HG02588 (cell line): ENCODE measurements at regions not wholly inside any gene's neighbourhood (a gene's known extent, or its start where the extent isn't known, plus 50 kb on each side); places are given as distances from the start of the nearest gene placed in this dataset.

Source experiments
- ATAC-seq: cut with Tn5 transposase; IDR thresholded peaks from one replicate; pipeline ENCODE4 v1.9.1; 2021; ENCODE audit warnings: mild to moderate bottlenecking, moderate library complexity; ENCODE audit not compliant: unreplicated experiment

- ATAC-seq, result no peak
These were observed 1403.5 kb upstream of the PABPC4L start for GRCh38 chr4:135605076-135605475.

GRCh38 chr4:135604531-135604930 lies 1402.9 kb upstream of the PABPC4L start:
- no peak for ATAC-seq

- ATAC-seq, result no peak
These were observed 1399.8 kb upstream of the PABPC4L start for GRCh38 chr4:135601351-135601750.

- ATAC-seq, result no peak
These were observed 1396.6 kb upstream of the PABPC4L start for GRCh38 chr4:135598151-135598550.

- no peak for ATAC-seq
These were observed 1392.9 kb upstream of the PABPC4L start for GRCh38 chr4:135594521-135594920.

- no peak for ATAC-seq
These were observed 1373.5 kb upstream of the PABPC4L start for GRCh38 chr4:135575041-135575440.

GRCh38 chr4:135573251-135573650 lies 1371.7 kb upstream of the PABPC4L start:
- no peak for ATAC-seq

GRCh38 chr4:135564090-135564489 lies 1362.5 kb upstream of the PABPC4L start:
- ATAC-seq, result no peak

GRCh38 chr4:135553213-135553612 lies 1351.6 kb upstream of the PABPC4L start:
- no peak for ATAC-seq

- ATAC-seq, result no peak
These were observed 1350.5 kb upstream of the PABPC4L start for GRCh38 chr4:135552131-135552530.

- ATAC-seq, result no peak
These were observed 1347.1 kb upstream of the PABPC4L start for GRCh38 chr4:135548711-135549110.

- ATAC-seq, result no peak
These were observed 1344.2 kb upstream of the PABPC4L start for GRCh38 chr4:135545616-135546317.

- no peak for ATAC-seq
These were observed 1337.1 kb upstream of the PABPC4L start for GRCh38 chr4:135538698-135539097.

GRCh38 chr4:135533053-135533452 lies 1331.5 kb upstream of the PABPC4L start:
- ATAC-seq, result no peak

GRCh38 chr4:135532132-135532531 lies 1330.5 kb upstream of the PABPC4L start:
- ATAC-seq, result no peak

- ATAC-seq, result no peak
These were observed 1313.7 kb upstream of the PABPC4L start for GRCh38 chr4:135515295-135515694.

- no peak for ATAC-seq
These were observed 1309.0 kb upstream of the PABPC4L start for GRCh38 chr4:135510582-135510981.

GRCh38 chr4:135508006-135508714 lies 1306.6 kb upstream of the PABPC4L start:
- no peak for ATAC-seq

- no peak for ATAC-seq
These were observed 1296.1 kb upstream of the PABPC4L start for GRCh38 chr4:135497563-135498152.

- no peak for ATAC-seq
These were observed 1290.8 kb upstream of the PABPC4L start for GRCh38 chr4:135492439-135492838.

GRCh38 chr4:135485371-135485770 lies 1283.8 kb upstream of the PABPC4L start:
- no peak for ATAC-seq

- no peak for ATAC-seq
These were observed 1274.7 kb upstream of the PABPC4L start for GRCh38 chr4:135476272-135476671.
